ENCODE measurements at regions not wholly inside any gene's neighbourhood (a gene's known extent, or its start where the extent isn't known, plus 50 kb on each side); places are given as distances from the start of the nearest gene placed in this dataset.

DNA sequence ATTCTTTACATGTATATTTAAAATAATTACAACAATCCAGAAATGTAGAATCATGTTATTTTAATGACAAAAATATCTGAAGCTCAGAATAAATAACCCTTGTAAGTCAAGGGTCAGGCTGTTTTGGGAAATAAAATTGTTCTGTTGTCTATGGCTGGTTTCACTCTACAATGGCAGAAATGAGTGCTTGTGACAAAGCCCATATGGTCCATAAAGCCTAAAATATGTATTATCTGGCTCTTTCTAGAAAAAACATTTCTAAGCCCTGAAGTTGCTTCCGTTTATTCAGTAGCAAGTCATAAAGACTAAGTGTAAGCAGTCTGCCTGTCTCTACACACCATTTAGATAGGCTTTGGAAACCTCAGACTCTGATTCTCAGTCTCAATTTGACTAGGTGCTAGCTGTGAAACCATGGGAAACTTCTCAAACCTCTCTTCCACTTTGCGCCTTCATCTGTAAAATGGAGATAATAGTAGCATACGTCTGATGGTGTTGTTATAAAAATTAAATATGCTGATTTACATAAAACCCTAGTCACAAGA lies 365.7 kb upstream of the CA10 start (continued):
- TF ChIP-seq, protein P1, sequence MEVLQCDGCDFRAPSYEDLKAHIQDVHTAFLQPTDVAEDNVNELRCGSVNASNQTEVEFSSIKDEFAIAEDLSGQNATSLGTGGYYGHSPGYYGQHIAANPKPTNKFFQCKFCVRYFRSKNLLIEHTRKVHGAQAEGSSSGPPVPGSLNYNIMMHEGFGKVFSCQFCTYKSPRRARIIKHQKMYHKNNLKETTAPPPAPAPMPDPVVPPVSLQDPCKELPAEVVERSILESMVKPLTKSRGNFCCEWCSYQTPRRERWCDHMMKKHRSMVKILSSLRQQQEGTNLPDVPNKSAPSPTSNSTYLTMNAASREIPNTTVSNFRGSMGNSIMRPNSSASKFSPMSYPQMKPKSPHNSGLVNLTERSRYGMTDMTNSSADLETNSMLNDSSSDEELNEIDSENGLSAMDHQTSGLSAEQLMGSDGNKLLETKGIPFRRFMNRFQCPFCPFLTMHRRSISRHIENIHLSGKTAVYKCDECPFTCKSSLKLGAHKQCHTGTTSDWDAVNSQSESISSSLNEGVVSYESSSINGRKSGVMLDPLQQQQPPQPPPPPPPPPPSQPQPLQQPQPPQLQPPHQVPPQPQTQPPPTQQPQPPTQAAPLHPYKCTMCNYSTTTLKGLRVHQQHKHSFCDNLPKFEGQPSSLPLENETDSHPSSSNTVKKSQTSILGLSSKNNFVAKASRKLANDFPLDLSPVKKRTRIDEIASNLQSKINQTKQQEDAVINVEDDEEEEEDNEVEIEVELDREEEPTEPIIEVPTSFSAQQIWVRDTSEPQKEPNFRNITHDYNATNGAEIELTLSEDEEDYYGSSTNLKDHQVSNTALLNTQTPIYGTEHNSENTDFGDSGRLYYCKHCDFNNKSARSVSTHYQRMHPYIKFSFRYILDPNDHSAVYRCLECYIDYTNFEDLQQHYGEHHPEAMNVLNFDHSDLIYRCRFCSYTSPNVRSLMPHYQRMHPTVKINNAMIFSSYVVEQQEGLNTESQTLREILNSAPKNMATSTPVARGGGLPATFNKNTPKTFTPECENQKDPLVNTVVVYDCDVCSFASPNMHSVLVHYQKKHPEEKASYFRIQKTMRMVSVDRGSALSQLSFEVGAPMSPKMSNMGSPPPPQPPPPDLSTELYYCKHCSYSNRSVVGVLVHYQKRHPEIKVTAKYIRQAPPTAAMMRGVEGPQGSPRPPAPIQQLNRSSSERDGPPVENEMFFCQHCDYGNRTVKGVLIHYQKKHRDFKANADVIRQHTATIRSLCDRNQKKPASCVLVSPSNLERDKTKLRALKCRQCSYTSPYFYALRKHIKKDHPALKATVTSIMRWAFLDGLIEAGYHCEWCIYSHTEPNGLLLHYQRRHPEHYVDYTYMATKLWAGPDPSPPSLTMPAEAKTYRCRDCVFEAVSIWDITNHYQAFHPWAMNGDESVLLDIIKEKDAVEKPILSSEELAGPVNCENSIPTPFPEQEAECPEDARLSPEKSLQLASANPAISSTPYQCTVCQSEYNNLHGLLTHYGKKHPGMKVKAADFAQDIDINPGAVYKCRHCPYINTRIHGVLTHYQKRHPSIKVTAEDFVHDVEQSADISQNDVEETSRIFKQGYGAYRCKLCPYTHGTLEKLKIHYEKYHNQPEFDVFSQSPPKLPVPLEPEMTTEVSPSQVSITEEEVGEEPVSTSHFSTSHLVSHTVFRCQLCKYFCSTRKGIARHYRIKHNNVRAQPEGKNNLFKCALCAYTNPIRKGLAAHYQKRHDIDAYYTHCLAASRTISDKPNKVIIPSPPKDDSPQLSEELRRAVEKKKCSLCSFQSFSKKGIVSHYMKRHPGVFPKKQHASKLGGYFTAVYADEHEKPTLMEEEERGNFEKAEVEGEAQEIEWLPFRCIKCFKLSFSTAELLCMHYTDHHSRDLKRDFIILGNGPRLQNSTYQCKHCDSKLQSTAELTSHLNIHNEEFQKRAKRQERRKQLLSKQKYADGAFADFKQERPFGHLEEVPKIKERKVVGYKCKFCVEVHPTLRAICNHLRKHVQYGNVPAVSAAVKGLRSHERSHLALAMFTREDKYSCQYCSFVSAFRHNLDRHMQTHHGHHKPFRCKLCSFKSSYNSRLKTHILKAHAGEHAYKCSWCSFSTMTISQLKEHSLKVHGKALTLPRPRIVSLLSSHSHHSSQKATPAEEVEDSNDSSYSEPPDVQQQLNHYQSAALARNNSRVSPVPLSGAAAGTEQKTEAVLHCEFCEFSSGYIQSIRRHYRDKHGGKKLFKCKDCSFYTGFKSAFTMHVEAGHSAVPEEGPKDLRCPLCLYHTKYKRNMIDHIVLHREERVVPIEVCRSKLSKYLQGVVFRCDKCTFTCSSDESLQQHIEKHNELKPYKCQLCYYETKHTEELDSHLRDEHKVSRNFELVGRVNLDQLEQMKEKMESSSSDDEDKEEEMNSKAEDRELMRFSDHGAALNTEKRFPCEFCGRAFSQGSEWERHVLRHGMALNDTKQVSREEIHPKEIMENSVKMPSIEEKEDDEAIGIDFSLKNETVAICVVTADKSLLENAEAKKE (CRISPR knock-in tag; IDR thresholded peaks at IDR 0.05), result no peak
- TF ChIP-seq JUNB (IDR thresholded peaks at IDR 0.05; ENCODE audit: unreplicated experiment) (no peak), POLR2AphosphoS5 (IDR thresholded peaks at IDR 0.05; ENCODE audit: low read depth) (no peak)

DNA sequence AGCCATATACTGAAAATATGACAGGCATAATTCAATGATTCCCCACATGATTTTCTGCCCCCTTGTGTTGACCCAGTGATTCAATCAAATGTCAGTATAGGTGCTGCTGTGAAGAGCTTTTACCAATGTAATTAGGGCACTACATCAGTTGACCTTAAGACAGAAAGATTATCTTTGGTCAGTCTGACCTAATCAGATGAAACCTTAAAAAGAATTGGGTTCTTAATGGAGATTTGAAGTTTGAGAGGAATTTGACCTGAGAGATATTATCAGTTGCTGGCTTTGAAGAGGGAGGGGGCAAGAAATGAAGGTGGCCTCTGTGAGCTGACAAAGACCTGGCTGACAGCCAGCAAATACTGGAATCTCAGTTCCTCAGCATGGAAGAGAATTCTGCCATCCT lies 358.7 kb upstream of the CA10 start:
- peaks cover 3% of the 10 kb centered on the region; the same call in 2 of the 3 replicates for H3K9me3 Mint-ChIP-seq
- Histone ChIP-seq H3K4me3 (no peak overlapping the region), H3K4me1 (ENCODE audit: insufficient read depth) (no peaks in the 10 kb centered on the region), H3K79me2 (replicated peaks; ENCODE audit: insufficient read depth) (no peaks in the 10 kb centered on the region), H3K27ac (ENCODE audit: low read depth) (no peak overlapping the region), H3K4me2 (no peak overlapping the region), H3F3A (replicated peaks; ENCODE audit: low read depth) (no peaks in the 10 kb centered on the region), H3K36me3 (ENCODE audit: insufficient read depth) (no peaks in the 10 kb centered on the region), H2AFZ (no peak overlapping the region), H4K20me1 (replicated peaks; ENCODE audit: insufficient read depth) (no peaks in the 10 kb centered on the region; the same call in 1 of the 2 replicates), H3K9me2 (ENCODE audit: insufficient read depth) (0 out of 2 replicates have a peak, but pooled peaks cover 4% of the 10 kb centered on the region), H3K27me3 (ENCODE audit: insufficient read depth) (no peaks in the 10 kb centered on the region)
- no peaks in the 10 kb centered on the region for H3K27me3 Mint-ChIP-seq (ENCODE audit: insufficient read depth, low read depth, poor library complexity)
- H3K36me3 Mint-ChIP-seq (ENCODE audit: low read depth), result no peaks in the 10 kb centered on the region
- ATAC-seq (no peak), DNase-seq (ENCODE audit: low spot score) (no peak)
- no peak overlapping the region for H3K4me3 Mint-ChIP-seq
- no peak overlapping the region for H3K27ac Mint-ChIP-seq
- H3K4me1 Mint-ChIP-seq, result peaks cover 8% of the 10 kb centered on the region
- TF ChIP-seq CREB1 (CRISPR knock-in tag; IDR thresholded peaks at IDR 0.05; ENCODE audit: low read depth) (no peak), POLR2AphosphoS5 (IDR thresholded peaks at IDR 0.05; ENCODE audit: low read depth) (no peak), STAT1 (IDR thresholded peaks at IDR 0.05; ENCODE audit: unreplicated experiment) (no peak), EZH2 (IDR thresholded peaks at IDR 0.05; ENCODE audit: low read depth, unreplicated experiment) (no peak), ZNF114 (CRISPR knock-in tag; IDR thresholded peaks at IDR 0.05) (no peak), ZNF331 (CRISPR knock-in tag; IDR thresholded peaks at IDR 0.05; ENCODE audit: low read depth) (no peak)
- TF ChIP-seq, protein P2, sequence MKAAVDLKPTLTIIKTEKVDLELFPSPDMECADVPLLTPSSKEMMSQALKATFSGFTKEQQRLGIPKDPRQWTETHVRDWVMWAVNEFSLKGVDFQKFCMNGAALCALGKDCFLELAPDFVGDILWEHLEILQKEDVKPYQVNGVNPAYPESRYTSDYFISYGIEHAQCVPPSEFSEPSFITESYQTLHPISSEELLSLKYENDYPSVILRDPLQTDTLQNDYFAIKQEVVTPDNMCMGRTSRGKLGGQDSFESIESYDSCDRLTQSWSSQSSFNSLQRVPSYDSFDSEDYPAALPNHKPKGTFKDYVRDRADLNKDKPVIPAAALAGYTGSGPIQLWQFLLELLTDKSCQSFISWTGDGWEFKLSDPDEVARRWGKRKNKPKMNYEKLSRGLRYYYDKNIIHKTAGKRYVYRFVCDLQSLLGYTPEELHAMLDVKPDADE (IDR thresholded peaks at IDR 0.05), result no peak
- TF ChIP-seq, protein P1 (CRISPR knock-in tag; IDR thresholded peaks at IDR 0.05), result no peak

Data from GM23338 (cell line).